Prostate gland (tissue), 2 donors: ENCODE measurements at regions not wholly inside any gene's neighbourhood (a gene's known extent, or its start where the extent isn't known, plus 50 kb on each side); places are given as distances from the start of the nearest gene placed in this dataset.
"Not testable (repeated sequence)": the region's sequence is repeated elsewhere in the genome, so short reads cannot be mapped to it uniquely, and the experiment has no call there.

Experiments used
- DNase-seq: peaks from one replicate; pipeline ENCODE4 v3.0.0-alpha.2; 2019; ENCODE audit warnings: low spot score
- H3K27ac ChIP-seq, 2 donors: fragments of 200-600 bp; sonication (generic); 2 replicates each; pipeline ENCODE4 v1.5.1; 2017 to 2019
- H3K27me3 ChIP-seq: fragments of 200-600 bp; sonication (generic); replicated peaks from 2 replicates; pipeline ENCODE4 v1.5.1; 2019; ENCODE audit not compliant: insufficient read depth
- H3K36me3 ChIP-seq, 2 donors: fragments of 200-600 bp; sonication (generic); 1 replicate in 1 of 2; 2 replicates in 1 of 2; pipeline versions ENCODE4 v1.5.1 to v1.8.1; 2017 to 2019
- H3K4me1 ChIP-seq: fragments of 200-600 bp; sonication (generic); replicated peaks from 2 replicates; pipeline ENCODE4 v1.5.1; 2019
- H3K4me3 ChIP-seq, 2 donors: fragments of 200-600 bp; sonication (generic); 2 replicates each; pipeline ENCODE4 v1.5.1; 2017 to 2019
- H3K9me3 ChIP-seq: fragments of 200-600 bp; sonication (generic); 2 replicates; pipeline ENCODE4 v1.5.1; 2017
- POLR2A ChIP-seq: fragments of 450-650 bp; IDR thresholded peaks from one replicate; pipeline ENCODE4 v1.6.1; 2016; ENCODE audit warnings: antibody characterized with exemption, mild to moderate bottlenecking
- POLR2AphosphoS5 ChIP-seq: sonication (generic); formaldehyde crosslinking; IDR thresholded peaks from one replicate; pipeline ENCODE4 v1.6.1; 2017; ENCODE audit warnings: antibody characterized with exemption
- WGBS: methylation state at CpG from one replicate; pipeline ENCODE4 v1.1.5; 2018; 5-methylcytosine and 5-hydroxymethylcytosine counted together
- intact Hi-C: fragments of 100-400 bp; cut with DNase I; formaldehyde crosslinking; loops from one replicate; pipeline ENCODE4 v1.14.2; 2022
- TF ChIP-seq, protein P1 (sequence below), 4 experiments: fragments of 200-600 bp in 2 of 4; fragments of 450-650 bp in 2 of 4; sonication (generic) in 2 of 4; IDR thresholded peaks; 1 replicate in 3 of 4; 2 replicates in 1 of 4; pipeline ENCODE4 v1.5.1; 2016 to 2019; ENCODE audit warnings: antibody characterized with exemption in 4 of 4, mild to moderate bottlenecking in 2 of 4, moderate library complexity in 2 of 4

DNA sequence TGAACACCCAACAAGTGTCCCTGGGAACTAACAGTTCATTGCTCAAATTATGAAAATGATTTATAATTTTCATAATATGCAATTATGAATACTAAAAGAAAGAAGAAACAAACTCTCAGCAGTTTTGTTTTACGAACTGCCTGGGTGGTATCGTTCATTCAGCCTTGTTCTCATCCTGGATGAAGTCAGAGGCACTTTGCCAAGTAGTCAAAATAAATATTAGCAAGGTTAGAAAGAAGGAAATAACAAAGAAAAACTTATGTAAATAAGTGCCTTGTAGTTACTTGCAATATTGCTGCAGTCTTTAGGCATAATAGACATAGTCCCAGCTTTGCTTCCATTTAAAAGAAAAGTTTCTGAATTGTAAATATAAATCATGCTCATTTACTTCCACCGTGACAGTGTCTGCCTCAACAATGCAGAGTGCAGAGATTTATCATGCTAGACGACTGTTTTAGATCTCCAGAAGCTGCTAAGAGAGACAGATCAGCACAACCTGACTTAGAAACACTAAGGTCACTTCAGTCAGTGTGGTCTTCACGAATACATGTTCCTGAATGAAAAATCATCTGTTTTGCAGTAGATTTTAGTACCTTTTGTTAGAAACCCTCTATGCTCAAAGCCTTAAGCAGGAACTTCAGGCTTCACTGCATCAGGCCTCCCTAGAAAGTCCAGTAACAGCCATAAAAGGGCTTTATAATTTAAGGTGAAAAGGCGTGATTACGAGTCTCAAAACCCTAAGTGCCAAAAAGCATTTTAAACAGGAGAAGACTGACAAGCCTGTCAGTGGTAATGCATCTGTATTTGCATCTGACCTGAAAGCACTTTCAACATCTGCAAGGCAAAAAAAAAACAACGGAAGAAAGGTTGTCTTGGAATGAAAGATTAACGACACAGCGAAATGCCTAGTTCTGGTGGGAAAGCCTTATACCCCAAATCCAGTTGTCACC is 92.1 kb downstream of the TMEM167A start:
- TF ChIP-seq POLR2A (no peak), POLR2AphosphoS5 (no peak)
- TF ChIP-seq, protein P1, sequence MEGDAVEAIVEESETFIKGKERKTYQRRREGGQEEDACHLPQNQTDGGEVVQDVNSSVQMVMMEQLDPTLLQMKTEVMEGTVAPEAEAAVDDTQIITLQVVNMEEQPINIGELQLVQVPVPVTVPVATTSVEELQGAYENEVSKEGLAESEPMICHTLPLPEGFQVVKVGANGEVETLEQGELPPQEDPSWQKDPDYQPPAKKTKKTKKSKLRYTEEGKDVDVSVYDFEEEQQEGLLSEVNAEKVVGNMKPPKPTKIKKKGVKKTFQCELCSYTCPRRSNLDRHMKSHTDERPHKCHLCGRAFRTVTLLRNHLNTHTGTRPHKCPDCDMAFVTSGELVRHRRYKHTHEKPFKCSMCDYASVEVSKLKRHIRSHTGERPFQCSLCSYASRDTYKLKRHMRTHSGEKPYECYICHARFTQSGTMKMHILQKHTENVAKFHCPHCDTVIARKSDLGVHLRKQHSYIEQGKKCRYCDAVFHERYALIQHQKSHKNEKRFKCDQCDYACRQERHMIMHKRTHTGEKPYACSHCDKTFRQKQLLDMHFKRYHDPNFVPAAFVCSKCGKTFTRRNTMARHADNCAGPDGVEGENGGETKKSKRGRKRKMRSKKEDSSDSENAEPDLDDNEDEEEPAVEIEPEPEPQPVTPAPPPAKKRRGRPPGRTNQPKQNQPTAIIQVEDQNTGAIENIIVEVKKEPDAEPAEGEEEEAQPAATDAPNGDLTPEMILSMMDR (IDR thresholded peaks at IDR 0.05), result no peak
- no peak overlapping the region for H3K4me3 ChIP-seq
- no peaks in the 10 kb centered on the region for H3K27me3 ChIP-seq
- no peaks in the 10 kb centered on the region for H3K9me3 ChIP-seq
- intact Hi-C loops, result no loop called here
- no peaks in the 10 kb centered on the region for H3K4me1 ChIP-seq
- no peaks in the 10 kb centered on the region for H3K36me3 ChIP-seq
- WGBS, result 44% methylated on average over 10 of the region's 10 CpGs
- no peak for DNase-seq
- H3K27ac ChIP-seq, result no peak overlapping the region

DNA sequence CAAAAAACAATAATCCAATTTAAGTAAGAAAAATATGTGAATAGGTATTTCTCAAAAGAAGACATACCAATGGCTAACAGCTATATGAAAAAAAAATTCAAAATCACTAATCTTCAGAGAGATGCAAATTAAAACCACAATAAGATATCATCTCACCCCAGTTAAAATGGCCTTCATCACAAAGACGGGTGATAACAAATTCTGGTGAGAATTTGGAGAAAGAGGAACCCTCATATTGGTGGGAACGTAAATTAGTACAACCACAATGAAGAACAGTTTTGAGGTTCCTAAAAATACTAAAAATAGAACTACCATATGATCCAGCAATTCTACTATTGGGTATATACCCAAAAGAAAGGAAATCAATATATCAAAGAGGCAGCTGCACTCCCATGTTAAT is 94.3 kb downstream of the TMEM167A start:
- Histone ChIP-seq H3K4me3 (no peak overlapping the region), H3K27me3 (no peaks in the 10 kb centered on the region), H3K36me3 (no peaks in the 10 kb centered on the region), H3K27ac (no peak overlapping the region), H3K9me3 (no peaks in the 10 kb centered on the region), H3K4me1 (no peaks in the 10 kb centered on the region)
- no peak for TF ChIP-seq POLR2A
- no peak for TF ChIP-seq POLR2AphosphoS5
- TF ChIP-seq, protein P1 (IDR thresholded peaks at IDR 0.05), result no peak
- 87% methylated on average over 2 of the region's 2 CpGs for WGBS
- intact Hi-C loops, result no loop called here
- no peak for DNase-seq

DNA sequence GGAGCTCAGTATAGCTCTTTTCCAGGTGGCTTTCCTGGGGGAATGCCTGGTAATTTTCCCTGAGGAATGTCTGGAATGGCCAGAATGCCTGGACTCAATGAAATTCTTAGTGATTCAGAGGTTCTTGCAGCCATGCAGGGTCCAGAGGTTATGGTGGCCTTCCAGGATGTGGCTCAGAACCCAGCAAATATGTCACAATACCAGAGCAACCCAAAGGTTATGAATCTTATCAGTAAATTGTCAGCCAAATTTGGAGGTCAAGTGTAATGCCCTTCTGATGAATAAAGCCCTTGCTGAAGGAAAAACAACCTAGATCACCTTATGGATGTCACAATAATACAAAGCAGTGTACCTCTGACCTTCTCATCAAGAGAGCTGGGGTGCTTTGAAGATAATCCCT is 100.3 kb downstream of the TMEM167A start:
- DNase-seq, H3K4me3 ChIP-seq, H3K9me3 ChIP-seq, intact Hi-C loops, H3K27me3 ChIP-seq, H3K36me3 ChIP-seq, H3K4me1 ChIP-seq, H3K27ac ChIP-seq: not testable (repeated sequence)

DNA sequence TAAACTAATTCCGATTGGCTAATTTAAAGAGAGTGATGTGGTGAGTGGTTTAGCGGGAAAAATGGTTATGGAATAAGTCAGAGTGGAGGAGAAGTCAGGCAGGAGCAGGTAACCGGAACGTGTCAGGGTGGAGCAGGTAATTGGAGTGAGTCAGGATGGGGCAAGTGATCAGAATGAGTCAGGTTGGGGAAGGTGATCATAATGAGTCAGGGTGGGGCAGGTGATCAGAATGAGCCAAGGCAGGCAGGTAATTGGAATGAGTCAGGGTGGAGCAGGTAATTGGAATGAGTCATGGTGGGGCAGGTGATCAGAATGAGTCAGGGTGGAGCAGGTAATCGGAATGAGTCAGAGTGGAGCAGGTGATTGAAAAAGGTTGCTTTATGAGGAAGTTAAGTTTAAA is 101.4 kb downstream of the TMEM167A start:
- Histone ChIP-seq H3K27me3 (no peaks in the 10 kb centered on the region), H3K4me3 (no peak overlapping the region), H3K36me3 (no peaks in the 10 kb centered on the region), H3K4me1 (no peaks in the 10 kb centered on the region), H3K27ac (no peak overlapping the region), H3K9me3 (no peaks in the 10 kb centered on the region)
- TF ChIP-seq POLR2AphosphoS5 (no peak), POLR2A (no peak)
- TF ChIP-seq, protein P1 (IDR thresholded peaks at IDR 0.05), result no peak
- no peak for DNase-seq
- WGBS, result 90% methylated on average over 5 of the region's 5 CpGs
- intact Hi-C loops, result no loop called here

DNA sequence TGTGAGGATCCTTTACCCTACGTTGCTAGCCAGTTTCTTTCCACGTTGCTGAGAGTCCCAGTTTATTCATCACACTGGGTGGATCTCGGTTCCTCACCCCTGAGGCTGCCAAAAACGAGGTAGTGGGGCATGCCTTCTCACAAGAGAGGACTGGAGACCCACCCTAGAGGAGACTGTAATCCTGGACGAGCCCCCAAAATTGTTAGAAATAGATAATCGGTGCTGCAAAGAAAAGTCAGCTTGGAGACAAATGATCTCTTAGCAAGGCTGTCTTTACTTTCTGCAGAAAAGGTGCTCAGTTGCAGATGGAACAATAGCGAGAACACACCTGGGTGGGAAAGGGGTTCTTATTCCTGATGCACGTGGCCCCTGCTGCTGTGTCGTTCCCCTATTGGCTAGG is 101.8 kb downstream of the TMEM167A start:
- no peaks in the 10 kb centered on the region for H3K9me3 ChIP-seq
- 86% methylated on average over 9 of the region's 9 CpGs for WGBS
- no peaks in the 10 kb centered on the region for H3K36me3 ChIP-seq
- intact Hi-C loops, result no loop called here
- H3K4me1 ChIP-seq, result no peaks in the 10 kb centered on the region
- no peak for DNase-seq
- H3K27me3 ChIP-seq, result no peaks in the 10 kb centered on the region
- TF ChIP-seq POLR2A (no peak), POLR2AphosphoS5 (no peak)
- TF ChIP-seq, protein P1 (IDR thresholded peaks at IDR 0.05), result no peak
- no peak overlapping the region for H3K4me3 ChIP-seq
- H3K27ac ChIP-seq, result no peak overlapping the region

DNA sequence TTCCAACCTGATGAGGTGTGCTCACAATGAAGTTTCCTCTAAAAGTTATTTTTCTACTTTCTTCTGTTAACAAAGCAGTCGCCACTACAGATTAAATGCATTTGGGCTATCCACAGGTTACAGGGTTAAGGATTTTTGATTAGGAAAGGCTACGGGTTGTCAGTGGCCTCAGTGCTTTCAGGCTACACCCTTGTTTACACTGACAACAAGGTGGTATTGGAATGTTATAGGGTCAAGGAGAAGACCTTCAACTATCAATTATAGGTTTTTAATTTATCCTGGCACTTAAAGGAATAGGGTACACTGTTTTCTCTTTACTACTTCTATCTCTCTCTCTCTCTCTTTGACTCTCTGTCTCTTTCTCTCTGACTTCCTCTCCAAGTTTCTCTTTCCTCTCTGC is 102.8 kb downstream of the TMEM167A start:
- H3K27me3 ChIP-seq, H3K9me3 ChIP-seq, DNase-seq, H3K4me1 ChIP-seq, H3K36me3 ChIP-seq, H3K4me3 ChIP-seq, intact Hi-C loops, H3K27ac ChIP-seq: not testable (repeated sequence)
- WGBS, result 95% methylated on average over 2 of the region's 2 CpGs
